ENCODE measurements at regions not wholly inside any gene's neighbourhood (a gene's known extent, or its start where the extent isn't known, plus 50 kb on each side); places are given as distances from the start of the nearest gene placed in this dataset.

- Histone ChIP-seq H4K20me1 (ENCODE audit: insufficient read depth, low read length) (no peaks in the 10 kb centered on the region), H3K36me3 (ENCODE audit: insufficient read depth, low read length) (no peaks in the 10 kb centered on the region), H3K27me3 (ENCODE audit: insufficient read depth, low read length, poor library complexity) (peaks cover 4% of the 10 kb centered on the region), H3K4me3 (ENCODE audit: low read depth in 1 of 2, low read length in 2 of 2) (no peak overlapping the region), H3K79me2 (ENCODE audit: insufficient read depth, low read length) (no peaks in the 10 kb centered on the region), H3K4me2 (ENCODE audit: insufficient read depth, low read length) (no peak overlapping the region), H3K9ac (ENCODE audit: low read depth, low read length) (no peak overlapping the region), H3K27ac (ENCODE audit: low read length) (no peak overlapping the region), H3K4me1 (ENCODE audit: insufficient read depth, low read length) (no peaks in the 10 kb centered on the region), H3K9me3 (ENCODE audit: insufficient read depth, low read length, severe bottlenecking) (no peaks in the 10 kb centered on the region), H2AFZ (ENCODE audit: low read depth, low read length) (no peak overlapping the region)
- TF ChIP-seq CTCF (IDR thresholded peaks at IDR 0.05; ENCODE audit: borderline replicate concordance, extremely low read depth, low read length, poor library complexity, severe bottlenecking): no peak
- no peak for TF ChIP-seq EZH2 (IDR thresholded peaks at IDR 0.05; ENCODE audit: borderline replicate concordance, low read depth, low read length, severe bottlenecking)
- DNase-seq: no peak
- no peak for ATAC-seq (ENCODE audit: insufficient read depth, low read depth)
Measured at GRCh38 chr1:5312862-5313261, 658.5 kb downstream of the AJAP1 start.

GRCh38 chr1:5312293-5312674 is 657.9 kb downstream of the AJAP1 start:
- Histone ChIP-seq H3K9me3 (ENCODE audit: insufficient read depth, low read length, severe bottlenecking) (no peaks in the 10 kb centered on the region), H3K27ac (ENCODE audit: low read length) (no peak overlapping the region), H3K36me3 (ENCODE audit: insufficient read depth, low read length) (no peaks in the 10 kb centered on the region), H3K27me3 (ENCODE audit: insufficient read depth, low read length, poor library complexity) (peaks cover 4% of the 10 kb centered on the region), H4K20me1 (ENCODE audit: insufficient read depth, low read length) (no peaks in the 10 kb centered on the region), H2AFZ (ENCODE audit: low read depth, low read length) (no peak overlapping the region), H3K4me1 (ENCODE audit: insufficient read depth, low read length) (no peaks in the 10 kb centered on the region), H3K9ac (ENCODE audit: low read depth, low read length) (no peak overlapping the region), H3K4me3 (ENCODE audit: low read depth in 1 of 2, low read length in 2 of 2) (no peak overlapping the region), H3K4me2 (ENCODE audit: insufficient read depth, low read length) (no peak overlapping the region), H3K79me2 (ENCODE audit: insufficient read depth, low read length) (no peaks in the 10 kb centered on the region)
- ATAC-seq (ENCODE audit: insufficient read depth, low read depth) (no peak), DNase-seq (no peak)
- TF ChIP-seq EZH2 (IDR thresholded peaks at IDR 0.05; ENCODE audit: borderline replicate concordance, low read depth, low read length, severe bottlenecking) (no peak), CTCF (IDR thresholded peaks at IDR 0.05; ENCODE audit: borderline replicate concordance, extremely low read depth, low read length, poor library complexity, severe bottlenecking) (no peak)

GRCh38 chr1:5311634-5312292 is 657.4 kb downstream of the AJAP1 start:
- Histone ChIP-seq H3K9ac (ENCODE audit: low read depth, low read length) (no peak overlapping the region), H3K4me1 (ENCODE audit: insufficient read depth, low read length) (no peaks in the 10 kb centered on the region), H3K27ac (ENCODE audit: low read length) (no peak overlapping the region), H3K4me2 (ENCODE audit: insufficient read depth, low read length) (no peak overlapping the region), H3K79me2 (ENCODE audit: insufficient read depth, low read length) (no peaks in the 10 kb centered on the region), H4K20me1 (ENCODE audit: insufficient read depth, low read length) (no peaks in the 10 kb centered on the region), H2AFZ (ENCODE audit: low read depth, low read length) (no peak overlapping the region), H3K36me3 (ENCODE audit: insufficient read depth, low read length) (no peaks in the 10 kb centered on the region), H3K4me3 (ENCODE audit: low read depth in 1 of 2, low read length in 2 of 2) (no peak overlapping the region), H3K27me3 (ENCODE audit: insufficient read depth, low read length, poor library complexity) (peaks cover 4% of the 10 kb centered on the region), H3K9me3 (ENCODE audit: insufficient read depth, low read length, severe bottlenecking) (no peaks in the 10 kb centered on the region)
- no peak for TF ChIP-seq EZH2 (IDR thresholded peaks at IDR 0.05; ENCODE audit: borderline replicate concordance, low read depth, low read length, severe bottlenecking)
- TF ChIP-seq CTCF (IDR thresholded peaks at IDR 0.05; ENCODE audit: borderline replicate concordance, extremely low read depth, low read length, poor library complexity, severe bottlenecking): no peak
- DNase-seq (no peak), ATAC-seq (ENCODE audit: insufficient read depth, low read depth) (no peak)
